CD4-positive, alpha-beta T cell treated with Interleukin-1 beta for 1 hour (primary cell): ENCODE measurements at regions not wholly inside any gene's neighbourhood (a gene's known extent, or its start where the extent isn't known, plus 50 kb on each side); places are given as distances from the start of the nearest gene placed in this dataset.

Source experiments
- DNase-seq, 2 donors: peaks; one replicate each; pipeline ENCODE4 v3.0.0-alpha.2; 2020 to 2022

GRCh38 chr4:189049682-189050081 is 891.0 kb upstream of the FRG1 start:
- DNase-seq = no peak

GRCh38 chr4:189050643-189051042 is 890.0 kb upstream of the FRG1 start:
- DNase-seq = no peak

GRCh38 chr4:189053621-189054020 is 887.1 kb upstream of the FRG1 start:
- DNase-seq = no peak

GRCh38 chr4:189060104-189060503 is 880.6 kb upstream of the FRG1 start:
- DNase-seq = no peak

GRCh38 chr4:189062047-189062820 is 878.4 kb upstream of the FRG1 start:
- no peak for DNase-seq

GRCh38 chr4:189069772-189070171 is 870.9 kb upstream of the FRG1 start:
- DNase-seq = no peak

- no peak for DNase-seq
Observed at GRCh38 chr4:189071241-189071640, 869.4 kb upstream of the FRG1 start.

- no peak for DNase-seq
Observed at GRCh38 chr4:189073739-189074138, 866.9 kb upstream of the FRG1 start.

- no peak for DNase-seq
Observed at GRCh38 chr4:189081826-189082225, 858.8 kb upstream of the FRG1 start.

- no peak for DNase-seq
Observed at GRCh38 chr4:189083769-189084168, 856.9 kb upstream of the FRG1 start.

GRCh38 chr4:189084671-189085070 is 856.0 kb upstream of the FRG1 start:
- no peak for DNase-seq

- no peak for DNase-seq
Observed at GRCh38 chr4:189087971-189088370, 852.7 kb upstream of the FRG1 start.

GRCh38 chr4:189088780-189089179 is 851.9 kb upstream of the FRG1 start:
- DNase-seq = no peak

GRCh38 chr4:189090174-189090814 is 850.4 kb upstream of the FRG1 start:
- DNase-seq = no peak

GRCh38 chr4:189092581-189092980 is 848.1 kb upstream of the FRG1 start:
- no peak for DNase-seq

- no peak for DNase-seq
Observed at GRCh38 chr4:189096108-189096507, 844.6 kb upstream of the FRG1 start.

- no peak for DNase-seq
Observed at GRCh38 chr4:189096717-189097116, 844.0 kb upstream of the FRG1 start.

- no peak for DNase-seq
Observed at GRCh38 chr4:189098932-189099696, 841.6 kb upstream of the FRG1 start.

- no peak for DNase-seq
Observed at GRCh38 chr4:189113389-189113888, 827.2 kb upstream of the FRG1 start.

GRCh38 chr4:189117426-189117825 is 823.2 kb upstream of the FRG1 start:
- DNase-seq = no peak

GRCh38 chr4:189121336-189121735 is 819.3 kb upstream of the FRG1 start:
- no peak for DNase-seq

GRCh38 chr4:189124149-189124758 is 816.4 kb upstream of the FRG1 start:
- no peak for DNase-seq

- DNase-seq = no peak
Observed at GRCh38 chr4:189124791-189125190, 815.9 kb upstream of the FRG1 start.
